H9 (cell line): ENCODE measurements at regions not wholly inside any gene's neighbourhood (a gene's known extent, or its start where the extent isn't known, plus 50 kb on each side); places are given as distances from the start of the nearest gene placed in this dataset.
"Not testable (repeated sequence)": the region's sequence is repeated elsewhere in the genome, so short reads cannot be mapped to it uniquely, and the experiment has no call there.

Experiments
- DNase-seq: peaks from one replicate; pipeline ENCODE4 v3.0.0-alpha.2; 2017
- H2AFZ ChIP-seq: one replicate; pipeline ENCODE4 v1.6.1; 2013; ENCODE audit warnings: mild to moderate bottlenecking, low read length, control low read depth, moderate library complexity
- H2AK5ac ChIP-seq: 2 replicates; pipeline ENCODE4 v1.6.1; 2013; ENCODE audit warnings: low read length, control low read depth, mixed read lengths; ENCODE audit not compliant: insufficient read length
- H2BK120ac ChIP-seq: one replicate; pipeline ENCODE4 v1.6.1; 2013; ENCODE audit warnings: low read depth, mild to moderate bottlenecking, low read length, control low read depth, inconsistent platforms; ENCODE audit not compliant: poor library complexity, severe bottlenecking
- H2BK12ac ChIP-seq: 2 replicates; pipeline ENCODE4 v1.6.1; 2013; ENCODE audit warnings: low read length, control low read depth, mixed read lengths, low read depth; ENCODE audit not compliant: insufficient read length
- H2BK15ac ChIP-seq: 2 replicates; pipeline ENCODE4 v1.6.1; 2013; ENCODE audit warnings: low read depth, low read length, control low read depth
- H2BK20ac ChIP-seq: one replicate; pipeline ENCODE4 v1.6.1; 2013; ENCODE audit warnings: low read depth, mild to moderate bottlenecking, low read length, control low read depth, inconsistent platforms; ENCODE audit not compliant: poor library complexity, severe bottlenecking
- H2BK5ac ChIP-seq: 2 replicates; pipeline ENCODE4 v1.6.1; 2013; ENCODE audit warnings: low read length, control low read depth, mixed read lengths; ENCODE audit not compliant: insufficient read length
- H3K14ac ChIP-seq: 2 replicates; pipeline ENCODE4 v1.6.1; 2013; ENCODE audit warnings: low read length, control low read depth; ENCODE audit not compliant: insufficient read depth
- H3K18ac ChIP-seq: 2 replicates; pipeline ENCODE4 v1.6.1; 2013; ENCODE audit warnings: low read depth, mild to moderate bottlenecking, mixed read lengths, low read length, control low read depth; ENCODE audit not compliant: insufficient read length
- H3K23ac ChIP-seq: 2 replicates; pipeline ENCODE4 v1.6.1; 2013; ENCODE audit warnings: low read length, control low read depth, mixed read lengths, low read depth; ENCODE audit not compliant: insufficient read length
- H3K23me2 ChIP-seq: 2 replicates; pipeline ENCODE4 v1.6.1; 2013; ENCODE audit warnings: low read depth, mild to moderate bottlenecking, mixed read lengths, low read length, control low read depth; ENCODE audit not compliant: insufficient read length, poor library complexity, severe bottlenecking
- H3K27ac ChIP-seq: 2 replicates; pipeline ENCODE4 v1.5.1; 2013; ENCODE audit warnings: low read length, control low read depth, mixed read lengths, low read depth; ENCODE audit not compliant: insufficient read length
- H3K27me3 ChIP-seq: 2 replicates; pipeline ENCODE4 v1.6.1; 2013; ENCODE audit warnings: low read length, control low read depth, inconsistent platforms; ENCODE audit not compliant: insufficient read depth
- H3K4ac ChIP-seq: 2 replicates; pipeline ENCODE4 v1.6.1; 2013; ENCODE audit warnings: low read depth, mild to moderate bottlenecking, control low read depth, inconsistent platforms, low read length, moderate library complexity
- H3K4me1 ChIP-seq: 2 replicates; pipeline ENCODE4 v1.6.1; 2013; ENCODE audit warnings: low read length, control low read depth, inconsistent platforms; ENCODE audit not compliant: insufficient read depth
- H3K4me2 ChIP-seq: 2 replicates; pipeline ENCODE4 v1.6.1; 2013; ENCODE audit warnings: low read length, control low read depth, mixed read lengths; ENCODE audit not compliant: insufficient read length, insufficient read depth
- H3K56ac ChIP-seq: 2 replicates; pipeline ENCODE4 v1.6.1; 2013; ENCODE audit warnings: low read depth, mild to moderate bottlenecking, mixed read lengths, low read length, control low read depth; ENCODE audit not compliant: insufficient read length
- H3K79me1 ChIP-seq: 2 replicates; pipeline ENCODE4 v1.6.1; 2013; ENCODE audit warnings: low read depth, mild to moderate bottlenecking, moderate library complexity, low read length, control low read depth, inconsistent platforms; ENCODE audit not compliant: insufficient read depth, poor library complexity, severe bottlenecking
- H3K79me2 ChIP-seq: 2 replicates; pipeline ENCODE4 v1.6.1; 2013; ENCODE audit warnings: low read length, control low read depth, inconsistent platforms; ENCODE audit not compliant: insufficient read depth
- H3K9ac ChIP-seq: 2 replicates; pipeline ENCODE4 v1.6.1; 2013; ENCODE audit warnings: low read length, control low read depth, mixed read lengths; ENCODE audit not compliant: insufficient read length; ENCODE audit errors: extremely low read depth
- H3K9me3 ChIP-seq: one replicate; pipeline ENCODE4 v1.6.1; 2013; ENCODE audit warnings: low read depth, low read length, inconsistent platforms; ENCODE audit not compliant: control insufficient read depth
- H3T11ph ChIP-seq: one replicate; pipeline ENCODE4 v1.6.1; 2013; ENCODE audit warnings: mild to moderate bottlenecking, low read length, control low read depth, inconsistent platforms
- H4K20me1 ChIP-seq: one replicate; pipeline ENCODE4 v1.6.1; 2013; ENCODE audit not compliant: control insufficient read depth, insufficient read length, insufficient read depth
- H4K5ac ChIP-seq: 2 replicates; pipeline ENCODE4 v1.6.1; 2013; ENCODE audit warnings: low read depth, mild to moderate bottlenecking, mixed read lengths, low read length, control low read depth; ENCODE audit not compliant: insufficient read length
- H4K8ac ChIP-seq: replicated peaks from 2 replicates; pipeline ENCODE4 v1.6.1; 2013; ENCODE audit warnings: low read length, control low read depth, mixed read lengths, low read depth; ENCODE audit not compliant: insufficient read length
- H4K91ac ChIP-seq: 2 replicates; pipeline ENCODE4 v1.6.1; 2013; ENCODE audit warnings: low read depth, mild to moderate bottlenecking, moderate library complexity, mixed read lengths, low read length, control low read depth; ENCODE audit not compliant: insufficient read length
- H3K27ac Mint-ChIP-seq, 3 experiments: 2 replicates in 2 of 3; 3 replicates in 1 of 3; pipeline ENCODE4 v1.8.0; 2020 to 2021; ENCODE audit warnings: mixed read lengths in 3 of 3, mild to moderate bottlenecking in 1 of 3, moderate library complexity in 1 of 3
- H3K27me3 Mint-ChIP-seq: 2 replicates; pipeline ENCODE4 v1.8.0; 2021; ENCODE audit warnings: low read depth, mild to moderate bottlenecking, moderate library complexity, mixed read lengths
- H3K36me3 Mint-ChIP-seq, 3 experiments: 2 replicates in 2 of 3; 3 replicates in 1 of 3; pipeline ENCODE4 v1.8.0; 2020 to 2021; ENCODE audit warnings: low read depth in 3 of 3, mixed read lengths in 3 of 3; ENCODE audit not compliant: insufficient read depth in 1 of 3
- H3K4me1 Mint-ChIP-seq, 2 experiments: 2 replicates each; pipeline ENCODE4 v1.8.0; 2020; ENCODE audit warnings: mixed read lengths in 2 of 2
- H3K4me3 Mint-ChIP-seq, 2 experiments: 2 replicates in 1 of 2; 3 replicates in 1 of 2; pipeline ENCODE4 v1.8.0; 2020 to 2021; ENCODE audit warnings: mild to moderate bottlenecking in 2 of 2, mixed read lengths in 2 of 2, moderate library complexity in 1 of 2
- H3K9me3 Mint-ChIP-seq, 2 experiments: 2 replicates in 1 of 2; 3 replicates in 1 of 2; pipeline ENCODE4 v1.8.0; 2020; ENCODE audit warnings: mild to moderate bottlenecking in 2 of 2, mixed read lengths in 2 of 2, moderate library complexity in 1 of 2
- WGBS: extraction: QIAGEN DNeasy Blood & Tissue Kit; methylation state at CpG from one replicate; pipeline ENCODE4 v1.1.7; 2013; ENCODE audit warnings: missing lambda C conversion rate, low lambda C conversion rate, mixed read lengths; ENCODE audit not compliant: insufficient read length; ENCODE audit errors: extremely low coverage; 5-methylcytosine and 5-hydroxymethylcytosine counted together
- TF ChIP-seq, protein P1 (sequence below): fragments of 200-600 bp; sonication (generic); conservative IDR thresholded peaks from 3 replicates; pipeline ENCODE4 v1.8.0; 2021; ENCODE audit warnings: antibody characterized with exemption, mild to moderate bottlenecking

DNA sequence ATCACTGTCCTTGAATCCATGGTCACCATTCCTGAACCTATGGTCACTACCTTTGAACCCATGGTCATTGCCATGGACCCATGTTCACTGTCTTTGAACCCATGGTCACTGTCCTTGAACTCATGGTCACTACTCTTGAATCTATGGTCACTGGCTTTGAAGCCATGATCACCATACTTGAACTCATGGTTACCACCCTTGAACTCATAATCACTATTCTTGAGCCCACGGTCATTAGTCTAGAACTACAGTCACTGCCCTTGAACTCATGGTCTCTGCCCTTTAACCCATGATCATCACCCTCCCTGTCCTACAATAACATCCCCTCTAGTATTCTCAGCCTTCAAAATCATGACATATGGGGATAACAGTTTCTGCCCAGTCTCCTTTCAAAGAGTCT, 270.5 kb downstream of the CXCL12 start:
- no peak overlapping the region for H4K91ac ChIP-seq
- no peak overlapping the region for H3K18ac ChIP-seq
- peaks cover 25 to 38% of the 10 kb centered on the region in 2 experiments for H3K9me3 Mint-ChIP-seq
- no peak overlapping the region for H2BK15ac ChIP-seq
- H3K79me2 ChIP-seq = no peaks in the 10 kb centered on the region
- no peak overlapping the region for H3K4me2 ChIP-seq
- no peak overlapping the region for H3K14ac ChIP-seq
- H3K4ac ChIP-seq = no peak overlapping the region
- H3K79me1 ChIP-seq = no peaks in the 10 kb centered on the region
- no peaks in the 10 kb centered on the region for H4K20me1 ChIP-seq
- no peak for DNase-seq
- peaks cover 26 to 33% (median 32%) of the 10 kb centered on the region in 3 experiments for H3K36me3 Mint-ChIP-seq
- H3T11ph ChIP-seq = no peak overlapping the region
- no peaks in the 10 kb centered on the region for H3K27me3 ChIP-seq
- no peak overlapping the region for H2BK120ac ChIP-seq
- H3K27me3 Mint-ChIP-seq = peaks cover 9% of the 10 kb centered on the region
- no peak overlapping the region for H4K8ac ChIP-seq
- TF ChIP-seq, protein P1, sequence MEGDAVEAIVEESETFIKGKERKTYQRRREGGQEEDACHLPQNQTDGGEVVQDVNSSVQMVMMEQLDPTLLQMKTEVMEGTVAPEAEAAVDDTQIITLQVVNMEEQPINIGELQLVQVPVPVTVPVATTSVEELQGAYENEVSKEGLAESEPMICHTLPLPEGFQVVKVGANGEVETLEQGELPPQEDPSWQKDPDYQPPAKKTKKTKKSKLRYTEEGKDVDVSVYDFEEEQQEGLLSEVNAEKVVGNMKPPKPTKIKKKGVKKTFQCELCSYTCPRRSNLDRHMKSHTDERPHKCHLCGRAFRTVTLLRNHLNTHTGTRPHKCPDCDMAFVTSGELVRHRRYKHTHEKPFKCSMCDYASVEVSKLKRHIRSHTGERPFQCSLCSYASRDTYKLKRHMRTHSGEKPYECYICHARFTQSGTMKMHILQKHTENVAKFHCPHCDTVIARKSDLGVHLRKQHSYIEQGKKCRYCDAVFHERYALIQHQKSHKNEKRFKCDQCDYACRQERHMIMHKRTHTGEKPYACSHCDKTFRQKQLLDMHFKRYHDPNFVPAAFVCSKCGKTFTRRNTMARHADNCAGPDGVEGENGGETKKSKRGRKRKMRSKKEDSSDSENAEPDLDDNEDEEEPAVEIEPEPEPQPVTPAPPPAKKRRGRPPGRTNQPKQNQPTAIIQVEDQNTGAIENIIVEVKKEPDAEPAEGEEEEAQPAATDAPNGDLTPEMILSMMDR = no peak
- no peak overlapping the region for H2BK12ac ChIP-seq
- H2AFZ ChIP-seq = no peak overlapping the region
- H2BK5ac ChIP-seq = no peak overlapping the region
- H3K4me3 Mint-ChIP-seq = no peak overlapping the region
- no peak overlapping the region for H2AK5ac ChIP-seq
- no CpG with 5 or more reads among the region's 1 CpG for WGBS
- no peaks in the 10 kb centered on the region for H3K23me2 ChIP-seq
- no peak overlapping the region for H3K23ac ChIP-seq
- no peak overlapping the region for H2BK20ac ChIP-seq
- H3K27ac ChIP-seq = no peak overlapping the region
- H3K4me1 Mint-ChIP-seq = peaks cover 19 to 25% of the 10 kb centered on the region in 2 experiments
- H3K9ac ChIP-seq = no peak overlapping the region
- H3K9me3 ChIP-seq = no peaks in the 10 kb centered on the region
- H4K5ac ChIP-seq = peak overlapping the region; percentile 21
- H3K4me1 ChIP-seq = peaks cover 4% of the 10 kb centered on the region
- H3K27ac Mint-ChIP-seq = no peak overlapping the region
- no peak overlapping the region for H3K56ac ChIP-seq

DNA sequence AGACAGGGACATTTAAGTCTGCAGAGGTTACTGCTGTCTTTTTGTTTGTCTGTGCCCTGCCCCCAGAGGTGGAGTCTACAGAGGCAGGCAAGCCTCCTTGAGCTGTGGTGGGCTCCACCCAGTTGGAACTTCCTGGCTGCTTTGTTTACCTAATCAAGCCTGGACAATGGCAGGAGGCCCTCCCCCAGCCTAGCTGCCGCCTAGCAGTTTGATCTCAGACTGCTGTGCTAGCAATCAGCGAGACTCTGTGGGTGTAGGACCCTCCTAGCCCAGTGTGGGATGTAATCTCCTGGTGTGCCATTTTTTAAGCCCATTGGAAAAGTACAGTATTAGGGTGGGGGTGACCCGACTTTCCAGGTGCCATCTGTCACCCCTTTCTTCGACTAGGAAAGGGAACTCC, 272.6 kb downstream of the CXCL12 start:
- H3K79me1 ChIP-seq, H2BK120ac ChIP-seq, H2BK12ac ChIP-seq, H3K23ac ChIP-seq, H3T11ph ChIP-seq, H4K8ac ChIP-seq, H4K5ac ChIP-seq, H3K27me3 ChIP-seq, H3K4me2 ChIP-seq, H3K23me2 ChIP-seq, H4K91ac ChIP-seq, H2BK15ac ChIP-seq, H2AK5ac ChIP-seq, H3K4ac ChIP-seq, H2BK5ac ChIP-seq, H3K79me2 ChIP-seq, H4K20me1 ChIP-seq, H3K9ac ChIP-seq, H3K9me3 ChIP-seq, H3K27ac ChIP-seq, H3K18ac ChIP-seq, H2BK20ac ChIP-seq, H2AFZ ChIP-seq, H3K56ac ChIP-seq, H3K14ac ChIP-seq, H3K4me1 ChIP-seq: not testable (repeated sequence)
- H3K9me3 Mint-ChIP-seq = peaks cover 34 to 44% of the 10 kb centered on the region in 2 experiments
- H3K4me1 Mint-ChIP-seq = peaks cover 19 to 25% of the 10 kb centered on the region in 2 experiments
- H3K36me3 Mint-ChIP-seq = peaks cover 31 to 35% (median 32%) of the 10 kb centered on the region in 3 experiments
- DNase-seq = peak; percentile 61
- H3K4me3 Mint-ChIP-seq = peak overlapping the region in 1 of 2 experiments; percentile 30; a peak in 3 of 5 replicates
- H3K27me3 Mint-ChIP-seq = peaks cover 11% of the 10 kb centered on the region
- H3K27ac Mint-ChIP-seq = peak overlapping the region in 2 of 3 experiments; percentile 92 to 93; a peak in 3 of 7 replicates
- WGBS = no CpG with 5 or more reads among the region's 4 CpGs
